Colonic mucosa (tissue), 4 donors: ENCODE measurements at regions not wholly inside any gene's neighbourhood (a gene's known extent, or its start where the extent isn't known, plus 50 kb on each side); places are given as distances from the start of the nearest gene placed in this dataset.

Experiments
- DNase-seq: peaks from one replicate; pipeline ENCODE4 v3.0.0-alpha.2; 2020
- H3K27ac ChIP-seq: fragments of 200-600 bp; one replicate; pipeline ENCODE4 v1.8.0; 2021
- H3K27me3 ChIP-seq: fragments of 200-600 bp; one replicate; pipeline ENCODE4 v1.8.0; 2021
- H3K36me3 ChIP-seq: fragments of 200-600 bp; one replicate; pipeline ENCODE4 v1.8.0; 2021
- H3K4me1 ChIP-seq: fragments of 200-600 bp; one replicate; pipeline ENCODE4 v1.8.0; 2021; ENCODE audit warnings: mild to moderate bottlenecking
- H3K4me3 ChIP-seq: fragments of 200-600 bp; one replicate; pipeline ENCODE4 v1.8.0; 2021
- H3K9ac ChIP-seq, 2 donors: one replicate each; pipeline ENCODE4 v1.7.0; 2013; ENCODE audit warnings: control low read depth in 2 of 2, low read depth in 2 of 2, low read length in 2 of 2
- H3K9me3 ChIP-seq: fragments of 200-600 bp; one replicate; pipeline ENCODE4 v1.8.0; 2021
- CTCF ChIP-seq: fragments of 200-600 bp; IDR thresholded peaks from one replicate; pipeline ENCODE4 v1.8.0; 2022; ENCODE audit warnings: antibody characterized with exemption, mild to moderate bottlenecking
- intact Hi-C: fragments of 100-400 bp; cut with DNase I; formaldehyde crosslinking; loops from one replicate; pipeline ENCODE4 v1.14.1; 2022
- donor health status: healthy.
- donor health status: DM: no; HTN: no; CAD: no.
- donor health status: DM: no; HTN: no; CAD: no.

- Histone ChIP-seq H3K27me3 (no peaks in the 10 kb centered on the region), H3K36me3 (no peaks in the 10 kb centered on the region), H3K4me3 (no peak overlapping the region), H3K27ac (no peak overlapping the region), H3K9ac (no peak overlapping the region), H3K9me3 (no peaks in the 10 kb centered on the region), H3K4me1 (peaks cover 14% of the 10 kb centered on the region)
- no peak for DNase-seq
- TF ChIP-seq CTCF = no peak
- intact Hi-C loops = no loop called here
Observed at GRCh38 chr3:177354466-177354865, 157.2 kb upstream of the TBL1XR1 start.

DNA sequence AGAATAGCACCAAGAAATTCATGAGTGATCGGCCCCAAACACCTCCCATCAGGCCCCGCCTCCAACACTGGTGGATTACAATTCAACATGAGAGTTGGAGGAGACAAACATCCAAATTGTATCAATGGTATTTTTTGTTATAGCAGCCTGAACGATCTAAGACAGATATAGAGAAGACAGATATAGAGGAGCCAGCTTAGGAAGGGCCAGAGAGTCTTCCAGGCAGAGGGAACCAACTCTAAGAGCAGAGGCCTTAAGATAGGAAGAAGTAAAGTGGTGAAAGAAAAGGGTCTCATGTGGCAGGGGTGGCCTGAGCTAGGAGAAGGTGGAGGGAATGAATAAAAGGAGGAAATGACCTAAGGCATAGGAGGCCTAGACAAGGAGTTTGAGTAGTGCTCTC lies 158.8 kb upstream of the TBL1XR1 start:
- TF ChIP-seq CTCF = no peak
- intact Hi-C loops = loop anchor here (5.0 kb wide), 1 partner anchor 59 kb away; no protein-coding TSS in a partner anchor
- no peak for DNase-seq
- H3K9me3 ChIP-seq = no peaks in the 10 kb centered on the region
- peak overlapping the region; percentile 96 for H3K27ac ChIP-seq
- no peak overlapping the region for H3K4me3 ChIP-seq
- H3K27me3 ChIP-seq = no peaks in the 10 kb centered on the region
- peak overlapping the region in 1 of 2 donors; percentile 29 for H3K9ac ChIP-seq
- H3K4me1 ChIP-seq = peaks cover 14% of the 10 kb centered on the region
- H3K36me3 ChIP-seq = no peaks in the 10 kb centered on the region

- H3K4me1 ChIP-seq = peaks cover 14% of the 10 kb centered on the region
- TF ChIP-seq CTCF = no peak
- H3K27me3 ChIP-seq = no peaks in the 10 kb centered on the region
- H3K27ac ChIP-seq = peak overlapping the region; percentile 96
- H3K36me3 ChIP-seq = no peaks in the 10 kb centered on the region
- intact Hi-C loops = loop anchor here (5.0 kb wide), 1 partner anchor 60 kb away; no protein-coding TSS in a partner anchor
- H3K9me3 ChIP-seq = no peaks in the 10 kb centered on the region
- peak overlapping the region; percentile 30 to 82 for H3K9ac ChIP-seq
- H3K4me3 ChIP-seq = no peak overlapping the region
- DNase-seq = no peak
Observed at GRCh38 chr3:177356952-177357351, 159.7 kb upstream of the TBL1XR1 start.

DNA sequence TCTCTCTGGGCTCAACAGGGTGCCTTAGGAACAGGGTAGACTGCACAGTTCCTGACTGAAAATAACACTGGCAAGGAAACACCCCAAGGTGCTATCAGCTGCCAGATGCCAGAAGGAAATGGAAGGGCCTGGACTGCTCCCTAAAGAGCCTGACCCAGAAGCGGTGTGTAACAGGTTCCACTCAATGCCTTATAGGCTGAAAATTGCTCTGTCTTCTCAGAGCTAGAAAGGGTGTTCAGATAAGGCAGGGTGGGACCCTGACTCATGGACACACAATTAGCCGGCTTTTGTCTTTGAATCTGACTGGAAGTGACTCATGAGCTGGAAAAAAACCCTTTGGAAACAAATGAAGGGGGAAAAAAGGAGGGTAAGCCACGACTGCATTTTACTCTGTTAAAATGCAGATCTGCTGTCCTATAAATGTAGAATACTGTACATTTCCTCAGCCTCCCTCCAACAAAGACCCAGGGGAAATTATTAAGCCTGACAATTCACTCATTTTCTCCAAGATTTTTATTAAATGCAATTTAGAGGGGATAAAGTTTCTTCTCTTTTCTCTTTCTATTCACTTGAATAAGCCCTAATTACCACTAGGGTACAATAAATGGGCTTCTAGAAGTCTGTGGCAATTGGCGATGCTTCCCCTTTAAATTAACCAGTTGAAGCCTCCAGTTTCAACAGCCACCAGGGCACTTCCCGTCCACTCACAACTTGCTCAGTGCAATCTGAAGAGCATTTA lies 160.2 kb upstream of the TBL1XR1 start:
- peak; percentile 73 for DNase-seq
- no peak for TF ChIP-seq CTCF
- Histone ChIP-seq H3K4me3 (peak overlapping the region; percentile 8), H3K36me3 (no peaks in the 10 kb centered on the region), H3K9me3 (no peaks in the 10 kb centered on the region), H3K27ac (peak overlapping the region; percentile 96), H3K27me3 (no peaks in the 10 kb centered on the region), H3K9ac (peak overlapping the region; percentile 29 to 82), H3K4me1 (peaks cover 17% of the 10 kb centered on the region)
- intact Hi-C loops = loop anchor here (2.0 to 5.0 kb wide), 2 partner anchors 60 to 161 kb away; partner anchors contain the start of gene TBL1XR1

DNA sequence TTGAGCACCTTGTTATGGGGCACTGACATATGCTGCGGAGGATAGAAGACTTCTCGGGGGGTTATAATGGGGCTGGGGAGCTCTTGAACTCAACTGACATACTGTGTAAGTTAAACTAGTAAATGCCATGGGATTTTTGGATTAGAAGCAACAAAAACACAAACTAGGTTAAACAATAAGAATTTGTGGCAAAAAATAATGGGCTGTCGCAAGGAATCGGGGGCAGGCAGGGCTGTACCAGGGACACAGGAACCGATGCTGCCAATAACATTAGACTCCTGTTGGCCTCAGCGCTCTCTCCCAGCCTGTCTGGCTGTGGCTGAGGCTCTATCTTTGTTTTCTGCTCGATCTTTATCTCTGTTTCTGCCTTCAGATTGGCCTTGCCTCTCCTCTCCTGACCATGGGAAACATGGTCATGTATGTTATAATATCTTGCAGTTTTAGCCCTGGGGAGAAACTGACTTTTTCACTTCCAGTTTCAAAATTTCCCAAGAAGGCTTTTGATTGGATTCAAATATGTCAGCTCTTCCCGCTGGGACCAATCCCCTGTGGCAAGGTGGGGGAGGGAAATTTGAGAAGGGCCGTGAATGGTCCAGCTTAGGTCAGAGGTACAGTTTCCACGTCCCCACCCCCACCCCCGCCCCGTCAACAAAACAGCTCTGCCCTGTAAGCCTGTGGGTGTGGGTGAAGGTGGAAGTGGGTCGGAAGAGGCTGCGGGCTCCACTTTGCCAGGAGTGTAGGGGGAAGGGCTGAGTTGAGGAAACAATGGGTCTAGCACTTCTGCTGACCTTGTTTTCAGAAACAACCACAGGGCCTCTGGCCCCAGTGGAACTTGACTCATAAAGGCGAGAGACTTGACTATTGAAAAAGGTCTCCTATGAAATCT lies 161.1 kb upstream of the TBL1XR1 start:
- H3K27ac ChIP-seq = peak overlapping the region; percentile 96
- no peak for TF ChIP-seq CTCF
- DNase-seq = peak; percentile 83
- H3K36me3 ChIP-seq = no peaks in the 10 kb centered on the region
- H3K27me3 ChIP-seq = no peaks in the 10 kb centered on the region
- H3K9ac ChIP-seq = peak overlapping the region; percentile 70 to 91
- H3K9me3 ChIP-seq = no peaks in the 10 kb centered on the region
- intact Hi-C loops = loop anchor here (2.0 to 5.0 kb wide), 2 partner anchors 61 to 162 kb away; partner anchors contain the start of gene TBL1XR1
- H3K4me3 ChIP-seq = peak overlapping the region; percentile 8
- peaks cover 18% of the 10 kb centered on the region for H3K4me1 ChIP-seq
